Renal cortex interstitium (tissue), 11 donors: ENCODE measurements at regions not wholly inside any gene's neighbourhood (a gene's known extent, or its start where the extent isn't known, plus 50 kb on each side); places are given as distances from the start of the nearest gene placed in this dataset.

ENCODE experiments used
- DNase-seq, 11 donors: peaks; one replicate each; pipeline ENCODE4 v3.0.0-alpha.2; 2013; ENCODE audit warnings: low read depth in 9 of 11, low spot score in 4 of 11; ENCODE audit errors: extremely low read depth in 1 of 11

DNA sequence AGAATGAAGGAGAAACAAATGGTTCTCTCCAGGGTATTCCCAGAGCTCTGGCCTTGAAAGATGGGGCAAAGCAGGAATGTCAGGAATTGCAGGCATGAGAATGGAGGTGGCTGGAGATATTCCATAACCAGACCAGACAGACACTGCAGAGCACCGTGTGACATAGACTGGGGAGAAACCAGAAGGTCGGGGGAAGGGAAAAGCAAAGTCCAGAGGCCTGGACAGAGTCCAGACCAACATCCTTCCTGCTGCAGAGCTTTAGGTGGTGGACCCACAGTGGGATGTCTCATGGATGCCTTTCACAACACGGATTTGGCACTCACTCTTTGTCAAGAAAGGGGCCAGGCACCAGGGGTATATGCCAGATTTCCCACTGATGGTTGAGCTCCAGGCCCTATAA, 177.2 kb upstream of the INHBA start:
- no peak for DNase-seq

DNA sequence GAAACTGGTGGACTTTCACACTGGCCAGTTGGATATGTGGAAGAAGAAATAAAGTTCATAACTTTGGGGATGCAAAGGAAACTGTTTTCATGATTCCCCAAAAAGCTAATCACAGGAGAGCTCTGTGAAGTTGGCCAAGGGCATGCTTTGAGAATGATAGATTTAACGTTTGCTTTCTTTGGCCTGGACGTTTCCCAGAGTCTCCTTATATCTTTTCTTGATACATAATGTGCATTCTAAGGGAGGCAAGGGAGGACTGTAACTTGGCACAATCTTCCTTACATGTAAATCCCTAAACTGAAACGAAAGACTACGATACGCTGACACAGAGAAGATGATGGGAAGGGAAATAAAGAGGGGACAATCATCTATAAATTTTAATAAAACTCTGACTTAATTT, 176.5 kb upstream of the INHBA start:
- DNase-seq: no peak

DNA sequence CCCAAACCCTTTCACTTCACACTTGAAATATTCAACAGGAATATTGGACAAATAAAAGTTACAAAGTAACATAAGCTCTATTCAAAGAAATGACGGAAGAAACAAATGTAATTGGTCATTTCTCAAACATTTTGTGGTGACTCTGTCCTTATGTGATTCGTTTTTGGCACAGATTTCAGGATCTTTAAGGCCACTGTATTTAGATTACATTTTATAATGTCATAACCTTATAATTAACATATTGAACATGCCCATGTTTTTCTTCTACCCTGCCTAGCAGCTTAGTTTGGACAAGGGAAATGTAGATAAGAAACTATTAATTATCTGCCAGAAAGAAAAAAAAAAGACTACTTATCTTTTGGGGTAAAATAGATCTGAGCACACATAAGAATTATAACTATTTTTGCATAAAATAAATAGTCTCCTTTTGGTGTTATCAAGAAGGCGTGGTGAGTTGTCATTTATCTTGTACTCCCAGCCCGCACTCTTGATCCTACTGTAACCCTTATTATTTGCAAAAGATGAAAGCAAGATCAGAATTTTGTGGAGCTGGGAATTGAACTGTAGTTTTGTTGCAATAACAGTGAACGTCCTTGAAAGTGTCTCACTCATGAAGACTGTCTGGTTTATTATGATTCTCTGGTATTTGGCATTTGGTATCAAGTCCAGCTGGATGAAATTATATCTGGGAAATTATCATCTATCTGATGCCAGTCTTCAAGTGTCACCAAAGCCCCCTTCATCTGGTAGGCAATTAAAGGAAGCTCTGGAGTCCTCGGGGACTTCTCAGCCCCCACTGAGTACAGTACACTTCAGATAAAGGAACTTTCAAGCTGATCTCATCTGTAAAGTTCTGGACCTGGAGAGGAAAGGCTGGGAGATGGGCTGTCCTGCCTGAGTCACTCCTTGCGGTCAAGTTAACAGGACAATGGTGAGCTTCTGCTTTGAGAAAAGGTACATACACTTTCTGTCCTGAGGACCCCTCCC, 175.7 kb upstream of the INHBA start:
- DNase-seq: no peak

DNA sequence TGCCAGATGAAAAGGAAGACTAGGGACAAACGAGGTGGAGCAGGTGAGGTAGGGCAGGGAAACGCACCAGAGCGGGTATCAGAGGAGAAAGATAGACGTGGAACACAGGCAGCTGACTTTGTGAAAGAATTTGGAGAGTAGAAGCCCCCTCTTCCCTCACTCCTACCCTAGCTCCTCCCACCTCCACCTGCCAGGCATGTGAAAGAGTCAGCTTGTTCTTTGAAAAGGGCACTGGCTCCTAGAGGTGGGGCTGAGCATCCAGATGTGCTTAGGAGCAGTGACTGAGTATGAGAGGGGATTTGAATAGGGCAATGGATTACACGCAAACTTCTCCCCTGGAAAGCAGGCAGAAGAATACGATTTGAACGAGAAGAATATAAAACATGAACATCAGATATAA, 174.2 kb upstream of the INHBA start:
- no peak for DNase-seq

DNA sequence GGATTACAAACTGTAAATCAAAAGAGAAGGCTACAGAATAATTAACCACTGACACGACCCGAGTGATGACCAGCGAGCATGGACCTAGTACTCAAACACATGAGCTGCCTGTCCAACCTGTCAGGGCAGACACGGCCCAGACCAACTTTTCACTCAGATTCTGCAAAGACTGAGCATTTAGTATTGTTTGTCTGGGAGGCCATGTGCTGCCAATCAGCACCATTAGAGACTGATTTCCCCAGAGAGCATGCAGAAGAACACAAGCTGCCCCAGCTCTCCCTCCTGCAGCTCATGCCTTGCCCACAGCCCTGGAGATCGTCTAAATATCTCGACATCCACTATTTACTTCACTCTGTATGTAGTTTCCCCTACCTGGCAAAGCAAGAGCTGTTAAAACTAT, 172.6 kb upstream of the INHBA start:
- no peak for DNase-seq

DNA sequence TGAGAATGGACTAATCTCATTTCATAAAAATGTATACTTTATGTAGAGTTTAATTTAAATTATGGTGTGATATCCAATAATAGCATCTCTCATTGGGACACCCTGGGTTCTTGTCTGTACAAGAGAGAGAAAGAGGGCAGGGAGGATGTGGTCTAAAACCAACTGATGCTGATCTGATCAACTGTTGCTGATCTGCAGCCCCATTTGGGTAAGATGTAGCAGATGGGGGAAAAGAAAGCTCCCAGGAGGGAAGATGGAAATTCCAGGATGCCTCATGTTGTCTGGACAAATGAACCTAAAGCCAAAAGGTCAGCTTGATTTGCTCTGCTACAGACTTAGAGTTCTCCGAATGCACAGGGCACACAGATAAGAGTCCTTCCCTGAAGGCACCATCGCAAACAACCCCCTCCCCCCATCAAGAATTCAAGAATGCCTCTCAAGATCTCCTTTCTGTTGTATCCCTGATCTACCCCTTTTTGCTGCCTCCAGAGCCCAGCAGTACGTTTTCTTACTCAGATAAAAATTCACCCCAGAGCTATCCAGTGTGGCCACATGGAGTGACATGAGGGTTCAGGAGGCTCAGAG, 171.4 kb upstream of the INHBA start:
- DNase-seq: no peak

DNA sequence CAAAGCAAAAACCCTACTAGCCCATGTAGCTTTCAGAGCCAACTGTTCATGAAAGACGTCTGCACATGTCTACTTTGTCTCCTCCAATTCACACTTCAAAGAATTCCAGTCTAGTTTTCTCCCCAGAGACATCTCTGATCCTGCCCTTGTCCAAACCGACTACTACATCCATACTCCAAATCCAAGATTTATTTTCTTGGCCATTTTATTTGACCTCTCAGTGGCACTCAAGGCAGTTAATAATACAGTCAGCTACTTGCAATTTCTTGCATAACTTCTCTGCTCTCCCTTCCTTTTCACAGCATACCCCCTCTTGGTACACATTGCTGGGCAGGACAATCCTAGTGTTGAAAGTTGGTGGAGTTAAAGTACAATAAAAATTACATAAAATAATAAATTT, 170.9 kb upstream of the INHBA start:
- DNase-seq: no peak

DNA sequence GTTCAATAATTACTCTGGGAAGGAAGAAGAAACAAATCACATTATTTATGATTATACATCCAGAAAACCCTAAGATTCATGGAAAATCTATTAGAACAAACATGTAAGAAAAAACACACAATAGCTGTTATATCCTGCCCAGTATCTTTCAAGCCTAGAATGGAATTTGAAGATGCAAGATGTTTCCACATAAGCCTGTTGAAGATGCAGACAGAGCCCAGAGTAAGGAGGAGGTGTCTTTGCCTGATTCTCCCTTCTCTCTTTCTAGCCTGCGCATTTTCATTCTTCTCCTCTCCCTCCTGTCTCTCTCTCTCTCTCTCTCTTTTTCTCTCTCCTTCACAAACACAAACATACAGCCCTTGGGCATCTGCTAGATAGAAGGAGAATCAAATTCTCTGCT, 170.1 kb upstream of the INHBA start:
- no peak for DNase-seq

DNA sequence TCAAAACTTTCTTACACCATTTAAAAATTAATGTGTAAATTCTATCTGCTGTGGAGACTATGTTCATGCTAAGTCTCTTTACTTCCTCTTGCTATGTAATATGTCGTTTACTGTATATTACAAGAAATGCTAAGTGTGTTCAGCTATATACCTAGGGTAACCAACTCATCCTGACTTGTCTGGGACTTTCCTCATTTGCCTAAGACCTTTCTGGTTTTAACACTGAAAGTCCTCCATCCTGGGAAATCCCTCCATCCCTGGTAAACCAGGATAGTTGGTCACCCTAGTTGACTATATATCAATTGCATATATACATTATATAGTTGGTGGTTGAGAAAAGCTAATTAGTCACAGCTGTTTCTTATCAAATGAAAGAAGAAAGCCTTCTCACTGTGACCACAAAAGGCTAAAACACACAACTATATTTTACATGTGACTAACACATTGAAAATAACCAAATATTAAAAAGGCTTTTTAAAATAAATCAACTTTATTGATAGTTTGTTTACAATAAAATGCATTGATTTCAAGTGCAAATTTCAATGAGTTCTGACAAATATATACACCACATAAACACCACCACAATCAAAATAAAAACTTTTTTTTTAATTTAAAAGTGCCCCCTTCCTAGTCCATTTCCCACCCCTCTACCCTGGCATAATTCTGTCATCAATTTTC, 167.7 kb upstream of the INHBA start:
- DNase-seq: no peak

DNA sequence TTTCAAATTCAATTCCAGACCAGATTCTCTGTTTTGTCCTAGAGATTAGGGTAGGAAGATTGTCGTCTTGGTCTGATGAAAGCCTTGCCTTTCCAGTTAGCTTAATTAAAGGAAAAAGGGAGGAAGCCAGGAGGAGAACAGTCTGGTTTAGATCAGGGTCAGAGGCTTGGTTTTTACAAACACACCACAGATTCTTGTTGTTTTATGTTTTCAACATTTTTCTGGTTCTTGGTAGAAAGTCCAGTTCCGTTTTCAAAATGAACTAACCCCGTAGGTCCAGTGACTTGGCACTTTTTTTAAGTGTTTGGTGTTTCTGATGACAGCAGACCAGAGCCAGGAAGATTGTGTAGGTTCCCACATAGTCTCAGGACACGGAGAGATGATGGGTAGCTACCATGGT, 167.1 kb upstream of the INHBA start:
- no peak for DNase-seq

DNA sequence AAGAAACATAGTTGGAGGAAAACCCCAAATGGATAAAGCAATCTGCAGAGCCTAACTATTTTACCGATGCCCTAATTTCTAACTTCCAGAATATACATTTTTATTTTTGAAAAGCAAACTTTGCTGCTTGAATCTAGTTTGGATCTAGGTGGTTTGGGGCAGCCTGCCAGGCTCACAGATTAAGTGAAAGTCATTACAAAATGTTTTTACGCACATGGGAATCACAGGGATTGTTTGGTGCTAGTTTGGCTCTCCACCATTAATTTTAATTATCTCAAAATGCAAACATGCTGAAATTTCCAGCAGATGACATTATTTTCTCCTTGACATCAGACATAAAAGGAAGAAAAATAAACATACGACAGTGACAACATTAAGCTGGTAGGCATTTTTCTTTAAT, 166.7 kb upstream of the INHBA start:
- no peak for DNase-seq

DNA sequence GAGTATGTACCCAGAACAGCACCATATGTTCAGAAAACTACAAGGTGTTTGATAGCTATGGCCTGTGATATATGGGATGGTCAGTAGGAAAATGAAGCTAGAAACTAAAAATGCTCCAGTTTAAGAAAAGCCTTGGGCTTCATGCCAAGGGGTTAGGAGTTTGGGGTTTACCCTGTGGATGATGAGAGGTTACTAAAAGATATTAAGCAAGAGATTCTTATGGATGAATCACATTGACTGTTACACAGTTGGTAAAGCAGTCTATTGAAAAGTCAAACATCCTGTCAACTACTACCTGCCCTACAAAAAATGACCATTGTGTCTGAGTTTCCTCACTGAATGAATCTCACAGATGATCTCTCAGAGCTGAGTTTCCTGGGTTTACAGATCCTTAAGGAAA, 166.2 kb upstream of the INHBA start:
- DNase-seq: no peak

DNA sequence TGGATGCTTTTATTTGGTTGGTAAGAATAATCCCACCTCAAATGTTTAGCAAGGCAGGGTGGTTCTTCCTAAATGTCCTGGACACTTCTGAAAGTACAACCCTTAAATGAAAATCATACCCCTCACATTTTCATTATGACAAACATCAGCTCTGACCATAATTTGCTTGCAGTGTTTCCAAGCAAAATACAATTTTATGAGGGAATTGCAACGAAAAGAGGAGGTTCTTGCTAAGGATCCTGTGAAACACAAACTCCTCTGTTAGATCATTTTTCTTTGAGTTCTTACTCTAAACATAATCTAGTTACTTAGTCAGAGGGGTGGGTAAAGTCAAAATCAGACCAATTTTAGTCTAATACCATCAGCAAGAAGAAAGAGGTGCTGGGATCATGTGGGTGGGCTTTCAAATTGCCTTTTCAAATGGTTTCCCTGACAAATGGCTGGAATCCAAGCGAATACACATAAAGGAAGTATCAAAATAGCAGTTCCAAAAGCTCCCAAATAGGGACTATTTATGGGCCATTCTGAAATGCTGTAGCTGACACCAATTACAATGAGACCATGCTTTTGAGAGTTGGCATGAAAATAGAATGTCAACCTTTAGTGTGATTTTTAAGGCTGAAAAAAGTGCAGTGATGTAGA, 164.9 kb upstream of the INHBA start:
- no peak for DNase-seq

DNA sequence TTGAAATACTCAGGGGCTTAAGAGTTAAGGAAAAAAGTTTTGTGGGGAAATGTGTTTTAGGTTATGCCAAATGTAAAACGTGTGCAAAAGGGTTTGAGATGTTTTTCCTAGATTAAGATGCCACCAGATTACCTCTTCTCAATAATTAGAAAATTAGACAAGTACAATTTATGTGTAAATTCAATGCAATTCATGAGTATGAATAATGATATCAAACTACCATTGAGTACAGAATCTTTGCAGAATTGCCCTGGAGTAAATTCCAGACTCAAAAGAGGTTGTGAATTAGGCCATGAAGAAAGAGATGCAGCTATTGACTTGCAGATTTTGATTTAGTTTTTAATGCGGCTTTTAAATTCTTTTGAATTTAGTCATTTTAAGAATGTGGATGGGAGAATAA, 159.4 kb upstream of the INHBA start:
- DNase-seq: no peak

DNA sequence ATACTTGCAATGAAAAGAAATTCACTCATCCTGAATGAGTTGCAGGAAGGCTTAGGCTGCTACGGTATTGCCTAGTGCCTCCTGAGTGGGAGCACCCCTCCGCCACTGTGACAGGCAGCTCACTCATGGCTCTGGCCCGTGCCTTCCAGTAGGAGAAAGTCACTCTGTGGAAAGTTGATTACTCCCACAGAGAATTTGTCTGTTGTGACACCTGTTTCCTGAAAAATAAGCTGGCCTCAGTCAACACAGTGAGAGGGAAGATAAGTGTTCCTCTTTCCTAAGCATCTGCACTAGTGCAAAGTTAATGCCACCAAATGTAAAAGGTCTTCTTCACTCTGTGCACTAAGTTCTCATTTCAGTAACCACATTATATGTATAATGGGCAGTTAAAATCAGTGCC, 158.8 kb upstream of the INHBA start:
- no peak for DNase-seq

DNA sequence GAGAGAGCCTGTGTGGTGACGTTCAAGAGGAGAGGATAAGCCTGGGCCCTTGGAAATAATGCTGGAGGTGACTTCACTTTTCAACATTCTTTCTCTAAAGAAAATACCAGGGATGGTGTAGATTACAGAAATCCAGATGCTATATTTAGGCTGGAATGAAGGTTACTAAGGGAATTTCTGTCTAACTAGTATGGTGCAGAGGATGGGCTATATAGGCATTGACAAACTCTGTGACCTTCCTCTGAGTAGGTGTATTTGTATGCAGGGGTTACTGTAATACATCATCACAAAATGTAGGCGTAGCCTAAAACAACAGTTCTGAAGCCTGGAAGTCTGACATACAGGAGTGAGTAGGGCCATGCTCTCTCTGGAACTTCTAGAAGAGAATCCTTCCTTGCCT, 155.3 kb upstream of the INHBA start:
- DNase-seq: no peak

DNA sequence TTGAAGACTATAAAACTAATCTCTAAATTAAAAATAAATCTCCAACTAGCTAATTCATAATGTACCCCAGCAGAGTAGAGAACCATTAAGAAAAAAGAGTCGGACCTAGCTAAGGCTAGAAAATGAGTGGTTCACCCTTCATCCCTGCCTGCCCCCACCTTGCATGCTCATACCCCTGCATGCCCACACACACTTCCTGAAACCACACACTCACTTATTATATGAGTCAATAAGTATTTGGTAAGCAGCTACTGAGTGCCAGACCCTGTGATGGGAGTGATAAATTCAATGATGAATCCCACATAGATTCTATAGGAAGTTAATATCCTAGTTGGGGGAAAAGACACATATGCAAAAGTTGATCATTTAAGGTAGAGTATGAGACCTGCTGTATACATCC, 152.9 kb upstream of the INHBA start:
- DNase-seq: no peak

DNA sequence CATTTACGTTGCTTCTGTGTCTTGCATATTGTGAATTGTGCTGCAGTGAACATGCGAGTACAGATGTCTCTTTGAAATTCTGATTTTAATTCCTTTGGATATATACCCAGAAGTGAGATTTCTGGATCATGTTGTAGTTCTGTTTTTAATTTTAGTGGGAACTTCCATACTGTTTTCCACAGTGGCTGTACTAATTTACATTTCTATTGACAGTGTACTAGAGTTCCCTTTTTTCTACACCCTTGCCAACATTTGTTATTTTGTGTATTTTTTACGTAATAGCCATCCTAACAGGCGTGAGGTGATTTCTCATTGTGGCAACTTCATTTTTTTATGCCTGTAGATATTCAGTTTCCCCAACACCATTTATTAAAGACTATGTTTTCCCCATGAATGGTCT, 144.7 kb upstream of the INHBA start:
- no peak for DNase-seq

DNA sequence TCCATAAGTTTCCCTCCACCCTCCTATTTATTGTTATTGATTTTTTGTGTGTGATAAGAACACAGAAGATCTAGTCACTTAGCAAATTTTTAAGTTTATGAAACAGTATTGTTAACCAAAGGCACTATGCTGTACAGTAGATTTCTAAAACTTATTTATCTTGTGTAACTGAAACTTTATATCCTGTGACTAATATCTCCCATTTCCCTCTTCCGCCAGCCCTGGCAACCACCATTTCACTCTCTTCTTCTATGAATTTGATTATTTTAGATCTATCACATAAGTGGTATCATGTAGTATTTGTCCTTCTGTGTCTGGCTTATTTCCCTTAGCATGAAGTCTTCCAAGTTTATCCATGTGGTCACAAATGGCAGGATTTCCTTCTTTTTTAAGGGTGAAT, 144.3 kb upstream of the INHBA start:
- DNase-seq: no peak

DNA sequence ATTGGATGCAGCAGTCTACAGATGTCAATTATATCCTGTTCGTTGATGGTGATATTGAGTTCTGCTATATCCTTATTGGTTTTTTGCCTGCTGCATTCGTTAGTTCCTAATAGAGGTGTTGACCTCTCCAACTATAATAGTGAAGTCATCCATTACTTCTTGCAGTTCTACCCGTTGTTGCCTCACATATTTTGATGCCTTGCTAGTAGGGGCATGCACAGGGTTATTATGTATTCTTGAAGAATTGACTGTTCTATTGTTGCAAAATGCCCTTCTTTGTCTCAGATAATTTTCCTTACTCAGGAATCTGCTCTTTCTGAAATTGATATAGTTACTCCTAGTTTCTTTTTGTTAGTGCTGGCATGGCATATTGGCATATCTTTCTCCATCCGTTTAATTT, 140.1 kb upstream of the INHBA start:
- no peak for DNase-seq
